Prostate gland (tissue), 2 donors: ENCODE measurements at regions not wholly inside any gene's neighbourhood (a gene's known extent, or its start where the extent isn't known, plus 50 kb on each side); places are given as distances from the start of the nearest gene placed in this dataset.

Experiments used
- DNase-seq: peaks from one replicate; pipeline ENCODE4 v3.0.0-alpha.2; 2019; ENCODE audit warnings: low spot score
- H3K27ac ChIP-seq, 2 donors: fragments of 200-600 bp; sonication (generic); 2 replicates each; pipeline ENCODE4 v1.5.1; 2017 to 2019
- H3K27me3 ChIP-seq: fragments of 200-600 bp; sonication (generic); replicated peaks from 2 replicates; pipeline ENCODE4 v1.5.1; 2019; ENCODE audit not compliant: insufficient read depth
- H3K36me3 ChIP-seq, 2 donors: fragments of 200-600 bp; sonication (generic); 1 replicate in 1 of 2; 2 replicates in 1 of 2; pipeline versions ENCODE4 v1.5.1 to v1.8.1; 2017 to 2019
- H3K4me1 ChIP-seq: fragments of 200-600 bp; sonication (generic); replicated peaks from 2 replicates; pipeline ENCODE4 v1.5.1; 2019
- H3K4me3 ChIP-seq, 2 donors: fragments of 200-600 bp; sonication (generic); 2 replicates each; pipeline ENCODE4 v1.5.1; 2017 to 2019
- H3K9me3 ChIP-seq: fragments of 200-600 bp; sonication (generic); 2 replicates; pipeline ENCODE4 v1.5.1; 2017
- POLR2A ChIP-seq: fragments of 450-650 bp; IDR thresholded peaks from one replicate; pipeline ENCODE4 v1.6.1; 2016; ENCODE audit warnings: antibody characterized with exemption, mild to moderate bottlenecking
- POLR2AphosphoS5 ChIP-seq: sonication (generic); formaldehyde crosslinking; IDR thresholded peaks from one replicate; pipeline ENCODE4 v1.6.1; 2017; ENCODE audit warnings: antibody characterized with exemption
- whole genome bisulfite sequencing: methylation state at CpG from one replicate; pipeline ENCODE4 v1.1.5; 2018; 5-methylcytosine and 5-hydroxymethylcytosine counted together
- intact Hi-C: fragments of 100-400 bp; cut with DNase I; formaldehyde crosslinking; loops from one replicate; pipeline ENCODE4 v1.14.2; 2022
- TF ChIP-seq, protein P1 (sequence below), 4 experiments: fragments of 200-600 bp in 2 of 4; fragments of 450-650 bp in 2 of 4; sonication (generic) in 2 of 4; IDR thresholded peaks; 1 replicate in 3 of 4; 2 replicates in 1 of 4; pipeline ENCODE4 v1.5.1; 2016 to 2019; ENCODE audit warnings: antibody characterized with exemption in 4 of 4, mild to moderate bottlenecking in 2 of 4, moderate library complexity in 2 of 4

DNA sequence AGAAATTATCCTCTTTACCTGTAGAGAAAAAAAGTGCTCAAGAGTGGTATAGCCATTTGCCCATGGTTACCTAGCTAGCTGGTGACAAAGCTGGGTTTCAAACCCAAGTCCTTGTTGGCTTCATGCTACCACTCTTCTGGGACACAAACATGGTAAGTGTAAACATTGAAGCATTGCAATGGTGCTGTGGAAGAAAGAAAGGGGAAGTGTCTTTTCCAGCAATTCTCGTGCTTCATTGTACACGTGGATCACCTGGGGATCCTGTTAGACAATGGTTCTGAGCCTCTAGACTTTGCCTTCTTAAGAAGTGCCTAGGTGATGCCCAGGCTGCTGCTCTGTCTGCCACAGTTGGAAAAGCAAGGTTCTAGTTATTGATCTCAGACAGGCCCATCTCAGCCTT lies 134.8 kb upstream of the CTNNB1 start:
- 92% methylated on average over 2 of the region's 2 CpGs for WGBS
- no peak overlapping the region for H3K27ac ChIP-seq
- DNase-seq: no peak
- no peak for TF ChIP-seq POLR2A
- TF ChIP-seq, protein P1, sequence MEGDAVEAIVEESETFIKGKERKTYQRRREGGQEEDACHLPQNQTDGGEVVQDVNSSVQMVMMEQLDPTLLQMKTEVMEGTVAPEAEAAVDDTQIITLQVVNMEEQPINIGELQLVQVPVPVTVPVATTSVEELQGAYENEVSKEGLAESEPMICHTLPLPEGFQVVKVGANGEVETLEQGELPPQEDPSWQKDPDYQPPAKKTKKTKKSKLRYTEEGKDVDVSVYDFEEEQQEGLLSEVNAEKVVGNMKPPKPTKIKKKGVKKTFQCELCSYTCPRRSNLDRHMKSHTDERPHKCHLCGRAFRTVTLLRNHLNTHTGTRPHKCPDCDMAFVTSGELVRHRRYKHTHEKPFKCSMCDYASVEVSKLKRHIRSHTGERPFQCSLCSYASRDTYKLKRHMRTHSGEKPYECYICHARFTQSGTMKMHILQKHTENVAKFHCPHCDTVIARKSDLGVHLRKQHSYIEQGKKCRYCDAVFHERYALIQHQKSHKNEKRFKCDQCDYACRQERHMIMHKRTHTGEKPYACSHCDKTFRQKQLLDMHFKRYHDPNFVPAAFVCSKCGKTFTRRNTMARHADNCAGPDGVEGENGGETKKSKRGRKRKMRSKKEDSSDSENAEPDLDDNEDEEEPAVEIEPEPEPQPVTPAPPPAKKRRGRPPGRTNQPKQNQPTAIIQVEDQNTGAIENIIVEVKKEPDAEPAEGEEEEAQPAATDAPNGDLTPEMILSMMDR (IDR thresholded peaks at IDR 0.05): no peak
- no peak for TF ChIP-seq POLR2AphosphoS5
- H3K36me3 ChIP-seq: no peaks in the 10 kb centered on the region
- intact Hi-C loops: no loop called here
- H3K4me1 ChIP-seq: no peaks in the 10 kb centered on the region
- H3K4me3 ChIP-seq: no peak overlapping the region
- H3K27me3 ChIP-seq: no peaks in the 10 kb centered on the region
- no peaks in the 10 kb centered on the region for H3K9me3 ChIP-seq

DNA sequence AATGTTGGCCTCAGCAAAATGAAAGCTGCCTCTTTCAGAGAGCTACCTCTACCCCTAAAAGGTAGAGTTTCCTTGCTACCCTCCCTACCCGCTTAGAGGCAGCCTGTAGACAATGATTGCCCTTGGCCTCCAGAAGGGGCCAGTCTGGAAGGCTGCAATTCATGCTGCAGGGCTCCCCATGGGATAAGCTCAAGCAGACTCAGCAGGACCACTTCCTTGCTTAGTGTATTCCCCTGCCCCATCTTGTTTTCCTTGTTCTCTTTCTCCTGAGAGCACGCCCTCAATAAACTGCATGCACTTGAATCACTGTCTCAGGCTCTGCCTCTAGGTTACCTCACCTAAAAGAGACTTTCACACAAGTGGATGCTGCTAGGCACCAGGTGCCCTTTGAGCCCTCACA lies 134.0 kb upstream of the CTNNB1 start:
- Histone ChIP-seq H3K9me3 (no peaks in the 10 kb centered on the region), H3K27ac (no peak overlapping the region), H3K4me1 (no peaks in the 10 kb centered on the region), H3K27me3 (no peaks in the 10 kb centered on the region), H3K4me3 (no peak overlapping the region), H3K36me3 (no peaks in the 10 kb centered on the region)
- TF ChIP-seq POLR2AphosphoS5 (no peak), POLR2A (no peak)
- TF ChIP-seq, protein P1 (IDR thresholded peaks at IDR 0.05): no peak
- DNase-seq: no peak
- WGBS: 100% methylated on average over 2 of the region's 2 CpGs
- intact Hi-C loops: no loop called here

DNA sequence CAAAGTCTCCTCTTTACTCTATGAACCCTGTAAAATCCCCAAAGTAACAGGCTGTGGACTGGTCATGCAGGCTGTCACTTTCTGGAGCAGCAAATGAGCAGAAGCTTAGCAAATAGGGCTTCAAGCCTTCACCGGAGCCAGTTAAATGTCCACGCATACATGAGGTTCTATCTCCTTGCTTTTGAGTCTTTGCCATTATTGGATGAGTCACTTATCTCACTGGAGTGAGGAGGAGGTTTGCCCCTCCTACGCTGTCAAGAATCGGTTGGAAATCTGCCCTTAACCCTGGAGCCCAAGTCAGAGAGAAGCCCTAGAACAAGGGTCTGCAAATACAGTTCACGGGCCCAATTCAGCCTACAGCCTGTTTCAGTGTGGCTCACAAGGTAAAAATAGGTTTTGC lies 126.1 kb upstream of the CTNNB1 start:
- WGBS: 90% methylated on average over 5 of the region's 5 CpGs
- no peaks in the 10 kb centered on the region for H3K9me3 ChIP-seq
- H3K4me3 ChIP-seq: no peak overlapping the region
- intact Hi-C loops: no loop called here
- no peaks in the 10 kb centered on the region for H3K27me3 ChIP-seq
- DNase-seq: no peak
- H3K36me3 ChIP-seq: no peaks in the 10 kb centered on the region
- TF ChIP-seq, protein P1 (IDR thresholded peaks at IDR 0.05): no peak
- TF ChIP-seq POLR2AphosphoS5 (no peak), POLR2A (no peak)
- no peak overlapping the region for H3K27ac ChIP-seq
- no peaks in the 10 kb centered on the region for H3K4me1 ChIP-seq

DNA sequence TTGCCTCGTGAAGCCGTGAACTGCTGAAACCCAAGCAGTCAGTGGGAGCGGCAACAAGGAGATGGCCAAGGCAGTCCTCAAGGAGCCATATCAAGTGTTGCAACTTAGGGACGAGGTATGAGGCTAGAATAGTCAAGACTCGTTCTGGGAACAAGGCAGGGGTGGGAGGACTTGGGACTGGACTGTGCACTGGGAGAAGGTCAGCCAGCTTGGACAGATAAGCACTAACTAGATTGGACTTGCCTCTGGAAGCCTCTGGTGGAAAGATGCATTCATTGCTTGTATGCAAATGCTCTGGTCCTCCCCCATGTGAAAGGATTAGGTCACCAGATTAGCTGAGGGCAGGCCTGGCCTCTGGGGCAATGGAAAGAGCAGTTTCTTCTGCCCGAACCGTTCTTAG lies 123.3 kb upstream of the CTNNB1 start:
- 74% methylated on average over 7 of the region's 7 CpGs for WGBS
- H3K27ac ChIP-seq: no peak overlapping the region
- H3K4me1 ChIP-seq: no peaks in the 10 kb centered on the region
- no peaks in the 10 kb centered on the region for H3K36me3 ChIP-seq
- intact Hi-C loops: no loop called here
- no peaks in the 10 kb centered on the region for H3K9me3 ChIP-seq
- H3K27me3 ChIP-seq: no peaks in the 10 kb centered on the region
- H3K4me3 ChIP-seq: no peak overlapping the region
- TF ChIP-seq POLR2A: no peak
- TF ChIP-seq, protein P1 (IDR thresholded peaks at IDR 0.05): no peak
- TF ChIP-seq POLR2AphosphoS5: no peak
- DNase-seq: no peak

DNA sequence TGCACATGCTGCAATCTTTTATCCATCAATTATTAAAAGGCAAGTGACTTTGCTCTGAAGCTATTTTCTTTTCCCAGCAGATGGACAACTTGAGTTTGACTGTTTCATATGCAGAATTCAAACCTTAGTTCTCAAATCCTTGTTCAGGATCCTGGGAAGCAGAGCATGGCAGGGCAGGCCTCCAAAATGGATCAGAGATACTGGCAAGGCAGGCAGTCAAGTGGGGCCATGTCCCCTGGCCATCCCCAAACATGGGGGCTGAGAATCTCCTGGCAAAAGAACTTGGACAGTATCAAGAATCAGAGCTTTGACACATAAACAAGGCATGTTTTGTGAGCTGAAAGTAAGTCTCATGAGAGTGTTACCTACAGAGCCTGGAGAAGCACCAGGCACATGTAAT lies 122.9 kb upstream of the CTNNB1 start:
- no peak overlapping the region for H3K4me3 ChIP-seq
- TF ChIP-seq POLR2AphosphoS5: no peak
- TF ChIP-seq, protein P1 (IDR thresholded peaks at IDR 0.05): no peak
- TF ChIP-seq POLR2A: no peak
- H3K36me3 ChIP-seq: no peaks in the 10 kb centered on the region
- intact Hi-C loops: no loop called here
- no peak for DNase-seq
- H3K27ac ChIP-seq: no peak overlapping the region
- no peaks in the 10 kb centered on the region for H3K9me3 ChIP-seq
- no peaks in the 10 kb centered on the region for H3K4me1 ChIP-seq
- H3K27me3 ChIP-seq: no peaks in the 10 kb centered on the region
